GM19438 (cell line): ENCODE measurements at regions not wholly inside any gene's neighbourhood (a gene's known extent, or its start where the extent isn't known, plus 50 kb on each side); places are given as distances from the start of the nearest gene placed in this dataset.

ENCODE experiments used
- ATAC-seq: cut with Tn5 transposase; IDR thresholded peaks from one replicate; pipeline ENCODE4 v1.9.1; 2021; ENCODE audit warnings: low read depth; ENCODE audit not compliant: unreplicated experiment

- no peak for ATAC-seq
Observed at GRCh38 chr5:68646144-68646543, 430.6 kb downstream of the PIK3R1 start.

DNA sequence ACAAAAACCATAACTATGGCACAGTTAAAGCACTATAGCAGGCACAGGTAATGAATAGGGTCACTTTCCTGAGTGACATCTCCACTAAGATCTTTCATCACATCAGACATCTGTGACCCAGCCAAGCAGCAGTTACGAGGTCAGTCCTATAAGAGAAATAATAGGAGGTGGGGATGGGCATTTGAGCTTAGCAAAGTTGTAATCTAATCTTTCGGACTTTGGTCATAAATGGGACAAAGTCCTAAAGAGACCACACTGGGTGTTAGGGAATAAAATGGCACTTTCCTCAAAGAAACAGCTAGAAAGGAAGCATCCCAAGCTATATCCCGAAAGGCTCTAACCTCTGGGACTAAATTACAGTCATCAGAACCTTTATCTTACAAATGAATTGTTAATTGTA is 432.2 kb downstream of the PIK3R1 start:
- ATAC-seq, result no peak

DNA sequence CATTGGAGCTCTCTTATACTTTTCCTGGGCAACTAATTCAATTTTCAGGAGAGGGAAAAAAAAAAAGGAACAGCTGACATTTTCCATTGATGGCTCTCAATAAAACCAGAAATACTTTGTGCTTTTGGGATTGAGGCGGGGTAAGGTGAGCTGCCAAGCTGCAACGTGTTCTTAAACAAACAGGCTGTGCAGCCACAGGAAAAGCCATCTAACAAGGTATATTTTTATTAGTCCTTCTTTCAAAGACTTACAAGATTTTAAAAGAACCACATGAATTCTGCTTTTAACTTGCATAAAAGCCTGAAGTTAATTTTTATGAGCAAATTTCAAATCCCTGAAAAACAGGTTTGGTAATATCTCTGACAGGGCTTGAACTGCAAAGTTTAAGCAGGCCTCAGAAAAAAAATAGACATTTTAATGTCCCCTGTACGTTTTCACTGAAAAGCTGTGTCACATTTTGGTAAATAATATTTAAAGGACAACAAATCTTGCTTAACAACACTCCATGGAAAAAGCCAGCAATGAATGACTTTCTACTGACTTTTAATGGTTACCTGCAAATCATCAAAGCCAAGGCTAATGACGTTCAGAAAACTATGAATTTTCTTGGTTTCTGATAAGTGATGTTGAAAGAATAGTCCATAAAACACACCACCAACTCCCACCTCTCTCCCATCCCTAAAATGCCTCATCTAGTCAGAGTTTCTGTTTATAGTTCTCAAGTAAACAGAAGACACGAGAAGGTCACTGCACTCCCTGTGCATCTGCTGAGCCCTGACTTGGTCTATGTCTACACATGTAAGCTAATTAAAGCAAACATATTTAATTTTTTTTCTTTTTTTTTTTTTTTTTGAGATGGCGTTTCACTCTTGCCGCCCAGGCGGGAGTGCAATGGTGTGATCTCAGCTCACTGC is 433.6 kb downstream of the PIK3R1 start:
- no peak for ATAC-seq

DNA sequence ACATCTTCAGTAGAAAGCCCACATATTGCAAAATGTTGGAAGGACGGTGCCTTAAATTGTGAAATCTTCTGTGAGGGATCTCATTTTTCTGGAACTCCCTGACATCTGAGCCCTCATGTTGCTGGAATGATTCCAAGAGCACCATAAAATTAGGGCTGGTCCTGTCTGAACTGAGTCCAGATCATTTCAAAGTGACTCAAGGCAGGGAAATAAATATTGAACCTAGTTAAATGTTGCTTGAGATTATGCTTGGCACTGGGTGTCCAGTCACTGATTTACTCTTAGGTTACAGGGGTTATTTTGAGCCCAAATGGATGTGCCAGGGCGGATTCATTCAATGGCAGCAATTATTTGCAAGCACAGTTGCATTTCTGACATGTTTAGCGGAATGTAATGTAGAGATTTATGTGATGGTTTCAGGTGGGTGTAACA is 437.0 kb downstream of the PIK3R1 start:
- ATAC-seq, result no peak

DNA sequence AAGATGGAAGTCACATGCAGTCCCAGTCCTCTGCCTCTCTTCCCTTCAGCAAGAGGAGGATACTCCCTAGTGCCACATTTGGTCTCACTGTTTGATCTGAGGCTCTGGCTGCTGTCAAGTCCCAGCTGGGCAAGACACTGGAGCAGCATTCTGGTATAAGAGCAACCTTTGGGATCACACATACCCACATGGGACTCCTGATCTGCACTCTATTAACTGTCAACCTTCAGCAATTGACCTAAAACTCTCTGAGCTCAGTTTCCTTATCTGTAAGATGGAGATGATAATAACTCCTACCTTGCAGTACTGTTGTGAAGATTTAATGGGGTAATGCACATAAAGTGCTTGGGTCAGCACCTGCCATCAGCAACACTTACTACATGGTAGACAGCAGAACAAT is 437.9 kb downstream of the PIK3R1 start:
- ATAC-seq, result no peak

DNA sequence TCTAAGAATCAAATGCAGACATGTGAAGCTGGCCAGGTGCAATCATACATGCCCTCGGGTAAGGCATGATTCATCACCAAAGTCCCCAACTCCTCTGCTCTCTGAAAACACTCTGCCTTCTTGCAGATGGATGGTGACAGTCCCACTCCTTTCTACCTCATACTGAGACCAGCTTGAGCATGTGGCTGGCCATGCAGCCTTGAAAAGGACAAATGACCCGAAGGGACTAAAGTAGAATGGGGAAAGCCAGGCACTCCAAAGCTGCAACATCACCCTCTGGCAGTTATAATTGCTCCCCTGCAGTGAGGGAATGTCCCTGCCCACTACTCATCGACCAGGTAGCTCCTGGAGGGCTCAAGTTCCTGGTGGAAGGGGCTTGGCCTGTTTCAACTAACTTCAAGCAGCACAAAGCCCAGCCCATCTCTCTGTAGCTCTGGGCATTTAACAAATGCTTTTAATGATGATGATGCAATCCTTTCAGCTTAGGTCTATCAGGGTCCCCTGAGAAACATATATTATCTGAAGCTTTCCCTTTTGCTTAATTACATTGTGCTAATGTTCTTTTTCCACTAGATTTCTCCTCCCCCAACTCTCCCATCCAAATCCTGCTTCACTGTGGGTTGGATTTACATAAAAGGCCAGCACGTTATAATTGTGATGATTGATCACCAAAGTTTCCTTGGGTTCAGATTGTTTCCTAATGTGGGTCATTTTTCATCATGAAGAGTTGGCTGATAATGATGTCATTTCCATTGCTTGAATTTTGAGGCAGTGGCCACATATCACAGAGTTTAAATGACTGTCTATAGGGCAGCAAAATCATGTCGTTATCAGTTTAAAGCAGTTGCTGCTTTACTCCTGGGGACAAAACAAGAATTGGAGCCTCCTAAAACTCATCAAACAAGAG is 436.5 kb upstream of the SLC30A5 start:
- no peak for ATAC-seq

DNA sequence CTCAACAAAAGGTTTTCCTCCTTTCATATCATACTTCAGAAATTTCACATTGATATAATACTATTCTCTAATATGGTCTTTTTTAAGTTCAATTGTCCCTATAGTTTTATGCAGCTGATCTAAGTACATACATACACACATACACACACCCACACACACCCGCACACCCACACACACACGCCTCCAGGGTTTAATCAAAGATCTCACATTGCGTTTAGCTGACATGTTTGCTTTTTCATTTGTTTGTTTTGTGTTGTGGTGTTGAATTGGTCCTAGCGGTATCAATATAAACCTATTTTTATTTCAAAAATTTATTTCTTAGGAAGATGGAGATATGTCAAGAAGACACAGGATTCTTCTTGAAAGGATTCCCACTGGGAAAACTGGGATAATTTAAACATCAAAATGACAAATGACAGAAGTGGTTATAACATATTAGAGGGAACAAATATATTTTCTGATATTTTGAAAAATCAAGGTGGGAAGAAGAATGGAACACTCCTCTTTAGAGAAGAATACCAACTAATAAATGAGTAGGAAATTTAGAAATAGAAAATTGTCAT is 434.9 kb upstream of the SLC30A5 start:
- no peak for ATAC-seq

DNA sequence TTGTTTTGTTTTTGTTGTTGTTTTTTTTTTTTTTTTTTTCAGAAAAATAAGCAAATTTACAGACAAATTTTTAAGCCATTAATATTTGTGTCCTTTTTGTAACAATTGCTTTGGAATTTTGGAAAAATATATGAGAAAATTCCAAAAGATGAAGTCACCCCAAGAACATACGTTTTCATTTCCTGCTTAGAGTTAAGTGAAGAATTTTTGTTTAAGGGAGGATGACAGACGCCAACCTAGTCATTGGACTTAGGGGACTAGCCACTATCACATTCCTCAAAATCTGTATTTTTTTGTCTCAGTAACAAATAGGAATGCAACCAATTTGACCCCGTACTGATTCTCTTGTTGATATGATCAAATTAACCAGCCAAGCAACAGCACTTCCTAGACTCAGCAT is 433.9 kb upstream of the SLC30A5 start:
- no peak for ATAC-seq

DNA sequence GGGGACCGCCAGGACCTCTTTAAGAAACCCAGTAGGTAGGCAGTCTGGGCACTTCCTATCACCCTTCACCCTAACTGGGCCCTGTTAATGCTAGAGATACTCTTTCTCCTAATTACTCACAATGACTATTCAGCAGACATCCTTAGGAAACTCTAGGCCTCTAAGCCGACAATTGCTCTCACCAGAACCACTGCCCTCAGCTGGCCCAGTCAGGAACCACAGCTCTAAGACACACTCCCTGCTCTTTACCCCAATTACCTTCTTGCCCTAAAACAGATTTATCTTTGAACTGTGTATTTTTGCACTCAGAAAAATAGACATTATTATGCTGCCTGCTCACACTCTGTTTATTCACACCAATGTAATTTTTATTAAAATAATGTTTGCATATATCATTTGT is 432.6 kb upstream of the SLC30A5 start:
- no peak for ATAC-seq

DNA sequence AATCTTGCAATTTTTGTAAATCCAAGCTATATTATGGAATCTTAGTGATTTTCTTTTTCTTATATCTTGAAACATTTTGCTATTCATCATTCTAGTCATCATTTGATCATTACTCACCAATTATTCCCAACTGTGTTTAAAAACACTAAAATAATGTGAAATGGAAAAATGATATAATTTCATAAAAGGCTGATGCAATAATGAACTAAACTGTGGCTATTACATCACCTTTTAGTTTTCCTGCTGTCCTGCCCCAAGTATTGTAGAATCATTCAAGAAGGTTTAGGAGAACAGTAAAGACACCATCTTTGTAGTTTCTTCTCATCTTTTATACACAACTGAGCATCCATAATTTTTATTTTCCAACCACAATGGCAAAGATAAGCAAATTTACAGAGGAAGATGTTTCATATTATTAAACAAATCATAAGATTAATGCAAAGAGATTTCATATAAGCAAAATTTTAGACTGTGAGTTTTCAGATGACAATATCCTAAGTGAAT is 431.0 kb upstream of the SLC30A5 start:
- ATAC-seq, result no peak

DNA sequence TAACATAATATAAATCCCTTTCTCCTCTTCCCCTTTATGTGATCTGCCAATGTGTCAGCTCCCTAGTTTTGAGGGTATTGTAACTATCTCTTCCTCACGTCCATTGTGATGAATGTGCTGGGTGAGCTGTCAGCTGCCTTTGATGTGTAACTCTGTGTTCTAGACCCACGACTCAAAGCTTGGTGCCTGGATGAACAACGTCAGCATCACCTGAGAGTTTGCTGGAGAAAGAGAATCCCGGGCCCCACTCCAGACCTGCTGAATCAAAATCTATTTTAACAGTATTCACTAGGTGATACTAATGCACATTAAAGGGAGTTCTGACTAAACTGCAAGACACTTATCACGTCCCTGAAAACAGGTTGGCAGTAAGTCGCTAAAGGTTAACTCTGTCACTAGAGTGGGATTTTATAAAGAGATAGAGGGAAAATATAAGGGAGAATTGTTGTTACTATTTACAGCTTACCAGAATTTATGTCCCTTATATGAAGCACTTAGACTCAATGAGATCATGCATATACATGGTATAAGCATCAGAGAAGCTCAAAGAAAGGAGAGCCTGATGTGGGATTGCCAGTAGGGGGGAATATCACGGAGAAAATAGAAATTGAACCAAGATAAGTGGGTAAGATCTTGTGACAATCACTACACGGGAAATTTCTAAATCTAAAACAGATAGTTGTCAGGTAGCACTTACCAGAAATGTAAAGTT is 423.8 kb upstream of the SLC30A5 start:
- no peak for ATAC-seq

- no peak for ATAC-seq
Observed at GRCh38 chr5:68673106-68673822, 420.6 kb upstream of the SLC30A5 start.

DNA sequence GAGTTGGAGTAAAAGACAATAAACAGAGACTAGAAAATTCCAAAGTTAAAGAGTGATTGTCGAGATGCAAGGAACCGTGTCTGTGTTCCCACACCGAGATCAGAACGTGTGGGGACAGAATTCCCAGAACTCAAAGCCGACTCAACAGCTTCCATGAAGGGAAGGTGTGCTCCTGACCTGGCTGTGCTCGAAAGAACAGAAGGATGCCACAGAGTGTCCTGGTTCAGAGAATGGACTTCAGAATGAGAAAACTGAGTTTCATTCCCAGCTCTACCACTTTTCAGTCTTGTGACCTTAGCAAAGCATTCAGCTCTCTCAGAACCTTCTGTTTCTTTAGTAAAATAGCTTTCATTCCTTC is 420.0 kb upstream of the SLC30A5 start:
- ATAC-seq, result no peak

- no peak for ATAC-seq
Observed at GRCh38 chr5:68679041-68679440, 414.8 kb upstream of the SLC30A5 start.

DNA sequence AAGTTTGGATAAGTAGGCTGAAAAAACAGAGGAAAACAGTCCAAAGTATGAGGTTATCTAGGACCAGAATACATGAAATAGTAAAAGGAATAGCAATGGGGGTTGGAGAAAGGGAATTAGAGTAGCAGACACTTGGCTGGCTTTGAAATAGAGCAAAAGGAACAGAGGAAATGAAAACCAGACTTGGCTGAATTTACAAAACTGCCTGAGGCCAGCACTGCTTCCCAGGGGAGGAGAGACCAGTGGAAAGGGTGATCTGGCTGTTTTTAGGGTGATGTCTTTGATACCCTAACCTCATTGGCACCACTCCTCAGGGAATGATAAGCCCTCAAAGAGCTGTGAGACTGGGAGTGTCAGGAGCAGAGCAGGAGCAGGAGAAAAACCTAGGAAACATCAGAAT is 413.4 kb upstream of the SLC30A5 start:
- ATAC-seq, result no peak

DNA sequence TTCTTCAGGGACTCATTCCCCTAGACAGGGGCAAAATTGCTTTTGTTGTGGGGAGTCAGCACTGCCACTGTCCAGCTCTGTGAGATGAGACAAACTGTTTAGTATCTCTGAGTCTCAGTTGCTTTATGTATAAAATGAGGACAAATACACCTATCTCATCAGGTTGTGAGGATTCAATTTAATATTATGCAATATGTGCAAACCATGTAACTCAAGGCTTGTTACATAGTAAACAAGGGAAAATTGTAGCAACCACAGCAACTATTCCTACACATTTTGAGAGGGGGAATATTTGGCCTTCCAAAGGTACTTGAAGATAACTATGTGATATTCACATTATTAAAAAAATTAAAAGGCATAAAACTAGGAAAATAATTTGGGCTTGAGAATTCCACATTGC is 411.9 kb upstream of the SLC30A5 start:
- no peak for ATAC-seq

GRCh38 chr5:68682400-68683160 is 411.2 kb upstream of the SLC30A5 start:
- ATAC-seq, result no peak

- ATAC-seq, result no peak
Observed at GRCh38 chr5:68683632-68684036, 410.2 kb upstream of the SLC30A5 start.

DNA sequence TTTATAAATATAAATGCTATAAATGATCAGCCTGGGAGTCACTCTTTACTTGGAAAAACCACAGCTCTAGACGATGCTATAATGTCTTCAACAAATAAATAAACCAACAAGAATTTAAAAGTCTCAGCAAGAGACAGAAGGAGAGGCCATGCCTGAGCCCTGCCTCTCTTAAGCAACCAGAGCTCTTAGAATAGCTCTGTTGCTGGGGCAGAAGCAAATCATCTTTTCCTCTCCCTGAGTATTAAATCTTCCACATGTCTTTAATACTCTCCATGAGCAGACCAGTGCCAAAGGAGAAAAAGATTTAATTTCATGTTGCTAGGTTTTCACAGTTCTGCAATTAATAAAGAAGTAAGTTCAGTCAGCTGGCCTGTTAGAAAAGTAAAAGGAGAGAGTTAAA is 408.0 kb upstream of the SLC30A5 start:
- ATAC-seq, result no peak
